ENCODE measurements at regions not wholly inside any gene's neighbourhood (a gene's known extent, or its start where the extent isn't known, plus 50 kb on each side); places are given as distances from the start of the nearest gene placed in this dataset.

DNA sequence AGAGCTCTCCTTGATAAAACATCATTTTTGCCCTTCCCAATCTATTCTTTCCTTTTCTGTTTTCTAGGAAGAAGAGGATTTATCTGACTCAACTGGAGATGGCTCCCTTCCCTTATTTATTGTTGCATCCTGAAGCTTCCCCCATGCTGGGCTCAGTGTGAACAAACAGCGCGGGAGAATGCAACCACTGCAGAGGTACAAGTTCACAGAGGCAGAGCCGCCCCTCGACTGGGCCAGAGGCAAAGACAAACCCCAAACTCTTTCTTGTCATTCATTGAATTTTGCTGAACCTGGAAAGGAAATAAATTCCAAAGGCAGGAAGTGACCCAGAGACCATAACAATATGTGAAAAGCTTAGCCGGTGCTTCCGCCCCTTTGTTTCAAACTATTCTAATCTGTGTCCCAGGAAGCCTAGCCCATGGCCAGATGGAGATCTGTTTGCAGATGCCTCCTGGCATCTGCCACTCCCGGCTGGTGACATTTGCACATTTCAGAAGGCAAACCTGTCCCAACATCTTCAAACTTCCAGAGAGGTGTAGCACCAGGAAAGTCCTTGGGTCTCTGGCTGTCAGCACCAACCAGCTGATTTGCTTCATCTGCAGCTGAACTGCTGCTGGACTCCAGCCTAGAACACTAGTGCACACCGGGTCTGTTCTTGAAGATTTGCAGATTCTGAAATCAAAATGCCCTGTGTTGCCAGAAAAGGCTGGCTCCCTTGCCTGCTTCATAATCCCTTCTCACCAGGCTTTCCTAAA lies 79.4 kb upstream of the MAP4K3 start:
- no peak overlapping the region for H3K4me3 Mint-ChIP-seq (ENCODE audit: low read depth, unreplicated experiment)
- TF ChIP-seq, protein P1, sequence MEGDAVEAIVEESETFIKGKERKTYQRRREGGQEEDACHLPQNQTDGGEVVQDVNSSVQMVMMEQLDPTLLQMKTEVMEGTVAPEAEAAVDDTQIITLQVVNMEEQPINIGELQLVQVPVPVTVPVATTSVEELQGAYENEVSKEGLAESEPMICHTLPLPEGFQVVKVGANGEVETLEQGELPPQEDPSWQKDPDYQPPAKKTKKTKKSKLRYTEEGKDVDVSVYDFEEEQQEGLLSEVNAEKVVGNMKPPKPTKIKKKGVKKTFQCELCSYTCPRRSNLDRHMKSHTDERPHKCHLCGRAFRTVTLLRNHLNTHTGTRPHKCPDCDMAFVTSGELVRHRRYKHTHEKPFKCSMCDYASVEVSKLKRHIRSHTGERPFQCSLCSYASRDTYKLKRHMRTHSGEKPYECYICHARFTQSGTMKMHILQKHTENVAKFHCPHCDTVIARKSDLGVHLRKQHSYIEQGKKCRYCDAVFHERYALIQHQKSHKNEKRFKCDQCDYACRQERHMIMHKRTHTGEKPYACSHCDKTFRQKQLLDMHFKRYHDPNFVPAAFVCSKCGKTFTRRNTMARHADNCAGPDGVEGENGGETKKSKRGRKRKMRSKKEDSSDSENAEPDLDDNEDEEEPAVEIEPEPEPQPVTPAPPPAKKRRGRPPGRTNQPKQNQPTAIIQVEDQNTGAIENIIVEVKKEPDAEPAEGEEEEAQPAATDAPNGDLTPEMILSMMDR (IDR thresholded peaks at IDR 0.05; ENCODE audit: unreplicated experiment), result no peak
- CTCF ChIA-PET, result interaction anchor here (0.7 kb wide), 1 partner anchor 1083 kb away, joined by 3 read pairs; no protein-coding TSS in a partner anchor
- H3K27ac Mint-ChIP-seq (ENCODE audit: unreplicated experiment), result no peak overlapping the region
- intact Hi-C loops (cut with micrococcal nuclease; ENCODE audit: unreplicated experiment), result no loop called here
- no peak for DNase-seq
- no TSS peak for BruUV-seq (replicated peaks)
- peaks cover 8% of the 10 kb centered on the region for H3K36me3 Mint-ChIP-seq (ENCODE audit: insufficient read depth, unreplicated experiment)
- peaks cover 27% of the 10 kb centered on the region for H3K4me1 Mint-ChIP-seq (ENCODE audit: low read depth, unreplicated experiment)
- H3K27me3 Mint-ChIP-seq (ENCODE audit: unreplicated experiment), result no peaks in the 10 kb centered on the region
- H3K9me3 Mint-ChIP-seq (ENCODE audit: low read depth, unreplicated experiment), result no peaks in the 10 kb centered on the region

DNA sequence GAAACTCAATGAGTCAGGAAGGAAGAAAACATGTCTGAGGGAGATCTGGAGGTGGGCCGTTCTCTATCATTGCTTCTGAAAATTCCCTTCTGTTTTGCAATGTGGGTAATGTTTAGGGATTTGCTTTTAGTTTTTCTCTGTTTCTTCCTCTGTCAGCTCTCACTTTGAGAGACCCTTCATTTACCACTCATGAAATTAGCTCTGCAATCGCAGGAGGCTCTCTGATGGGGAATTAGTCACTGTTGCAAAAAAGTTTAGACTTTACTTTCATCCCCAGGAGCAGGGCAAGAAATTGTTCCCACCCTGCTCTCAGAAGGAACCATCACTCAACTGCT lies 80.0 kb upstream of the MAP4K3 start:
- peaks cover 10% of the 10 kb centered on the region for H3K36me3 Mint-ChIP-seq (ENCODE audit: insufficient read depth, unreplicated experiment)
- BruUV-seq (replicated peaks), result no TSS peak
- intact Hi-C loops (cut with micrococcal nuclease; ENCODE audit: unreplicated experiment), result no loop called here

DNA sequence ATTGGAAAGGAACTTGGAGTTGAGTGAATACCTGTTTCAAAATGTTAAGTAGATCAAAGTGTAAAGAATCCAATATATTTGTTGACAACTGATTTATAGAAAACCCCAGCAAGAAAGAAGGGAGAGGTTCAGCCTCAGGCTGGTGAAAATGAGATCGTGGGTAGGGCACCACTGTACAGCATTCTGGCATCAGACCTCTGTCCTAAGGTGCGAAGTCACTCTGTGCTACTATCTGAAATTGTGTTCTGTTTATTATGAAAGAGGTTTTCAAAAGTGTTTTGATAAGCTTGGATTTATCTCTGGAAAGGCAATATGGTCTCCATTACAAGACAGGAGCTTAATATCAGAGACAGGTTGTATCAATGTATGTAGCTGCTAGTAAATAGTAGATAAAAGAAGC lies 80.5 kb upstream of the MAP4K3 start:
- TF ChIP-seq, protein P1 (IDR thresholded peaks at IDR 0.05; ENCODE audit: unreplicated experiment), result no peak
- Mint-ChIP-seq H3K27me3 (ENCODE audit: unreplicated experiment) (no peaks in the 10 kb centered on the region), H3K4me3 (ENCODE audit: low read depth, unreplicated experiment) (no peak overlapping the region), H3K9me3 (ENCODE audit: low read depth, unreplicated experiment) (peaks cover 5% of the 10 kb centered on the region), H3K27ac (ENCODE audit: unreplicated experiment) (no peak overlapping the region), H3K36me3 (ENCODE audit: insufficient read depth, unreplicated experiment) (peaks cover 15% of the 10 kb centered on the region), H3K4me1 (ENCODE audit: low read depth, unreplicated experiment) (peaks cover 21% of the 10 kb centered on the region)
- no TSS peak for BruUV-seq (replicated peaks)
- intact Hi-C loops (cut with micrococcal nuclease; ENCODE audit: unreplicated experiment), result no loop called here
- DNase-seq, result no peak
- CTCF ChIA-PET, result no interaction called here

More for the DNA sequence above, 80.0 kb upstream of the MAP4K3 start:
- Mint-ChIP-seq H3K27me3 (ENCODE audit: unreplicated experiment) (no peaks in the 10 kb centered on the region), H3K4me3 (ENCODE audit: low read depth, unreplicated experiment) (no peak overlapping the region), H3K9me3 (ENCODE audit: low read depth, unreplicated experiment) (peaks cover under 1% of the 10 kb centered on the region), H3K27ac (ENCODE audit: unreplicated experiment) (no peak overlapping the region), H3K4me1 (ENCODE audit: low read depth, unreplicated experiment) (peaks cover 22% of the 10 kb centered on the region)
- CTCF ChIA-PET, result no interaction called here
- no peak for DNase-seq
- TF ChIP-seq, protein P1 (IDR thresholded peaks at IDR 0.05; ENCODE audit: unreplicated experiment), result no peak

DNA sequence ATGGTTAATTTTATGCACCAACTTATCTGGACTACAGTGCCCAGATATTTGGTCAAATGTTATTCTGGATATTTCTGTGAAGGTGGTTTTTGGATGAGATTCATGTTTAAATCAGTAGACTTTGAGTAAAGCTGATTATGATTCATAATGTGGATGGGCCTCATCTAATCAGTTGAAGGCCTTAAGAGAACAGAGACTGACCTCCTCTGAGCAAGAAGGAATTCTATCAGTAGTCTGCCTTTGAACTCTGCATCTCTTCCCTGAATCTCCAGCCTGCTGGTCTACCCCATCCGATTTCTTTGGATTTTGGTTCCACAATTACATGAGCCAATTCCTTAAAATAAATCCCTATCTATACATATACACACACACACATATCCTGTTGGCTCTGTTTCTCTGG lies 82.8 kb upstream of the MAP4K3 start:
- no peaks in the 10 kb centered on the region for H3K27me3 Mint-ChIP-seq (ENCODE audit: unreplicated experiment)
- no peak overlapping the region for H3K27ac Mint-ChIP-seq (ENCODE audit: unreplicated experiment)
- no peak for DNase-seq
- peaks cover 23% of the 10 kb centered on the region for H3K4me1 Mint-ChIP-seq (ENCODE audit: low read depth, unreplicated experiment)
- H3K4me3 Mint-ChIP-seq (ENCODE audit: low read depth, unreplicated experiment), result no peak overlapping the region
- no TSS peak for BruUV-seq (replicated peaks)
- CTCF ChIA-PET, result no interaction called here
- intact Hi-C loops (cut with micrococcal nuclease; ENCODE audit: unreplicated experiment), result no loop called here
- peaks cover 9% of the 10 kb centered on the region for H3K36me3 Mint-ChIP-seq (ENCODE audit: insufficient read depth, unreplicated experiment)
- peaks cover 5% of the 10 kb centered on the region for H3K9me3 Mint-ChIP-seq (ENCODE audit: low read depth, unreplicated experiment)
- TF ChIP-seq, protein P1 (IDR thresholded peaks at IDR 0.05; ENCODE audit: unreplicated experiment), result no peak
